HT-29 (cell line): ENCODE measurements at regions not wholly inside any gene's neighbourhood (a gene's known extent, or its start where the extent isn't known, plus 50 kb on each side); places are given as distances from the start of the nearest gene placed in this dataset. TPM values are rescaled to one million over a fixed set of nuclear protein-coding genes. Genes with fewer than 3 reads are reported as not detected.

ENCODE experiments used
- DNase-seq: peaks from one replicate; pipeline ENCODE4 v3.0.0-alpha.2; 2015; ENCODE audit warnings: low spot score
- small RNA-seq: library from RNA; depleted of rRNA; stranded (forward); fragments of <200 nt; gene quantifications from one replicate; pipeline ENCODE3, GENCODE V24; 2014

DNA sequence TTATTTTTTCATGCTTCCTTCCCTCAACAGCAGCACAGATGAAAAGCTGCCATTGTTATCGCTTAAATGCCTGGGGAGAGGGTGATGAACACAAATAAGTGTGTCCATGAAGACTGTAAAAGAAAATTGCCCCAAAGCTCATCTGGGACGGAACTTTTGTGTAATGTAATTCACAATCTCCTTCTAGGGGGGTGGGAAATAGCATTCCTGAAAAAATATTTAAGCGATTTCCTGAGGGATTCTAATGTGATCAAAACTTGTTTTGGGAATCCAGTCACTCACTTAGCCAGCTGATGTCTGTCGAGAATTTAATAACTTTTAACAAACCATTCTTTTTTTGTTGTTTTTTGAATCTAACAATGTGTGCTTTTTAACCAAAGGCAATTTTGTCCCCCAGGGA is 427.9 kb downstream of the PLCL1 start:
- DNase-seq, result no peak

DNA sequence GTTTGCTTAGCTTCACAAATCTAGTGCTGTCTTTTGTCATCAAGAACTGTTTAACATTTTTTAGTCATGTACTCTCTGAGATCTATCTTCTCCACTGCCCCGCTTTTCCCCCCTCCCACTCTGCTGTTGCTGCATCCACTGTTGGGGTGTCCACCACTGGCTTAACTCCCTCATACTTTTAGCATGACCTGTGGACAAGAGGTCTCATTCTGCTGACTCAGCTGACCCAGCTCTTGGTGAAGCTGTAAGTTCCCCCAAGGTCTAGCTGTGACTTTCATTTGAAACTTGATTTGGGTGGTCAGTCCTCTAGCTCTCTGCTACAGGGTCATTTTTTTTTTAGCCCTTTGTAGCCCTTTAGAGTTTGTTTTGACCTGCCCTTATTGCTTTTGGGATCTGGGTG is 427.2 kb downstream of the PLCL1 start:
- DNase-seq, result no peak

GRCh38 chr2:198220763-198221610 is 416.6 kb downstream of the PLCL1 start:
- no peak for DNase-seq

DNA sequence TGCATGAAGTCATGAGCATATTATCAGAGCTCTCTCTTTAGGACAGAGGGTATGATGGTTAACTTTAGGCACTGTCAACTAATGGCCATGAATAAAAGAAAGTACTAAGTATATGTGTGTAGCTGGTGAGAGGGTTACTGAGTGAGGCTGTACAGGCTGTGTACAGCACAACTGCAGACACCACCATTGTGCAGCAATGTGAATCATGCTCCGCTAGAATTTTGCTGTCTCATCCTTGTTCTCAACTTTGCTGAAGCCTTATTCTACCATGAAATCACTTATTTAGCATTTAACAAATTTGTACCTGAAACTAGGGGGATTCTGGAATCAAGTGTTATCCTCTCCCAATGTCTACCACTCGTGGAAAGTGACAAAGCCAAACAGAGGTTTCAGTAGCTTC is 414.9 kb downstream of the PLCL1 start:
- no peak for DNase-seq

DNA sequence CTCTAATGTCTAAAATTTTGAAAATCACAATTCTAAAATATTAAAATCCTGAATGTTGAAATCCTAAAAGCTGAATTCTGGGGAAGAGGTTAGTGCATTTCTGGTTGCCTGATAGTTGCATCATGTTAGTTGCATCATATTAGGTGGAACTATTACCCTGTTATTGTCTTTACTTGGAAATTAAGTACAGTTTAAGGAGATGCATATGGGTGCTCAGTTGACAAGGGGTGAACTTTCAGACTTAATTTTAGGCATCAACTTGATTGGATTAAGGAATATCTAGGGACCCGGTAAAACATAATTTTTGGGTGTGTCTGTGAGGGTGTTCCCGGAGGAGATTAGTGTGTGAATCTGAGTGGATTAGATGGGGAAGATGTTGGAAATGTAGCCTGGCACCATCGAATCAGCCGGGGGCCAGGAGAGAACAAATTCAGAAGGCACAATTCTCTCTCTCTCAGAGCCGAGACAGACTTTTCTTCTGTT is 409.8 kb downstream of the PLCL1 start:
- DNase-seq, result no peak

- DNase-seq, result no peak
Measured at GRCh38 chr2:198213253-198213652, 408.9 kb downstream of the PLCL1 start.

- no peak for DNase-seq
Measured at GRCh38 chr2:198211706-198212105, 407.3 kb downstream of the PLCL1 start.

DNA sequence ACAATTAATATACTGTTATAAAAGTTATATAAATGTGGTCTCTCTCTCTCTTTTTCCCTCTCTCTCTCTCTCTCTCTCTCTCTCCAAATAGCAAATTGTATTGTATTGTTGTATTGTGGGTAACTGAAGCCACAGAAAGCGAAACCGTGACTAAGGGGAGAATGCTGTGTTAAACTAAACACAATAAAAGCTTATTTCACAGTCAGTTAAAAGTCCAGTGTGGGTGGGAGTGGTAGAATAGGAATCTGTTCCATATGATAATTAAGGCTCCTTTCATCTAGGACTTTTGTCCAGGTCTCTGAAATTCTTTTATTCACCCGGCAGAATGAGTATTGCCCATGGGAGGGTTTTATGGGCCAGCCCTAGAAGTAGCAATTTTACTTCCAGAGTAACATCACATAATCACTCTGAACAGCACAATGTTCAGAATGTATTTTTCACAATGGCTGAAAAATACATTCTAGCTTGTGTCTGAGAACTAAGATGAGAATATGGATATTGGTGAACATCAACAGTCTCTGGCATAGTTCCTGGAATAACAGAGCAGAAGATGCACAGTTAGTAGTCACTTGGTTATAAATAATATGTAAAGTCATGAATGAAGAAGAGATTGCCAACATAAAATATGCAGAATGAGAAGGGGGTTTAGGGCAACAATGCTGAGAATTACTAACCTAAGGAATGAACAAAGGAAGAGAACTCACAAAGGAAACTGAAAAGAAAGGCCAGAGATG is 399.1 kb downstream of the PLCL1 start:
- no peak for DNase-seq

Small RNAs in the stretch of these regions (small RNA-seq; reads per million reads assigned to genes)
- not detected for gene RNU7-147P
